ENCODE measurements at regions not wholly inside any gene's neighbourhood (a gene's known extent, or its start where the extent isn't known, plus 50 kb on each side); places are given as distances from the start of the nearest gene placed in this dataset.

DNA sequence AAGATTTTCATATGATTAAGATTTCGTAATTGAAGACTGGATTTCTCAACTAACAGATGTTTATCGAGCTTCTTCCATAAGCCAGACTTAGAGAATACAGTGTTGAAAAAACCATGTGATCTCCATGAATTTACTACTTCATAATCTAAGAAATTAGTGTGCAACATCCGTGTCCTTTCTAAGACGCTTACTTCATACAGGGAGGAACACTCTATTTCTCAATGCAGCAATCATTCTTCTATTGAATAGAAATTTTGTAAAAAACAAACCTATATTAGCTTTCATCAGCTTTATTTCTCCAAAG lies 946.3 kb downstream of the KCNJ2 start:
- Histone ChIP-seq H2AFZ (ENCODE audit: low read depth, low read length) (no peak overlapping the region), H3K27me3 (ENCODE audit: control insufficient read depth in 2 of 2, insufficient read depth in 2 of 2, low read length in 2 of 2) (no peaks in the 10 kb centered on the region), H3K9me3 (replicated peaks; ENCODE audit: control insufficient read depth, insufficient read depth, low read length) (peaks cover 2% of the 10 kb centered on the region), H3K9me1 (replicated peaks; ENCODE audit: control insufficient read depth, extremely low read depth, insufficient read depth, low read length) (no peaks in the 10 kb centered on the region), H3K79me2 (ENCODE audit: control insufficient read depth, insufficient read depth, low read length) (no peaks in the 10 kb centered on the region), H3K36me3 (ENCODE audit: control insufficient read depth in 2 of 2, extremely low read depth in 1 of 2, insufficient read depth in 2 of 2, low read length in 2 of 2) (no peaks in the 10 kb centered on the region), H3K27ac (ENCODE audit: insufficient read depth, low read depth, low read length) (no peak overlapping the region), H3K4me3 (replicated peaks in 1 of 3; ENCODE audit: insufficient read depth in 1 of 3, low read depth in 1 of 3, low read length in 3 of 3) (no peak overlapping the region), H4K20me1 (replicated peaks; ENCODE audit: control insufficient read depth, extremely low read depth, insufficient read depth, low read length) (no peaks in the 10 kb centered on the region), H3K4me2 (ENCODE audit: insufficient read depth, low read length) (no peak overlapping the region), H3K9ac (replicated peaks; ENCODE audit: extremely low read depth, insufficient read depth, low read length) (no peak overlapping the region), H3K4me1 (ENCODE audit: control insufficient read depth, extremely low read depth, insufficient read depth, low read length) (no peaks in the 10 kb centered on the region)
- dilution Hi-C loops (cut with MboI; ENCODE audit: extremely low pct_ligation_motif_present, low sequenced_read_pairs): no loop called here
- ChIA-PET CTCF (interaction anchor here (0.5 kb wide), 1 partner anchor 597 kb away, joined by 4 read pairs; no protein-coding TSS in a partner anchor), POLR2A (no interaction called here)
- intact Hi-C loops (cut with micrococcal nuclease): no loop called here
- FAIRE-seq: no peak
- DNase-seq (ENCODE audit: low read depth, low spot score): no peak
- no peak for TF ChIP-seq POLR2AphosphoS5 (IDR thresholded peaks at IDR 0.05; ENCODE audit: insufficient read depth, low read depth, low read length)
- no peak for TF ChIP-seq MYC (IDR thresholded peaks at IDR 0.05; ENCODE audit: low read depth, low read length)
- no peak for TF ChIP-seq GATA2 (IDR thresholded peaks at IDR 0.05; ENCODE audit: insufficient read depth, insufficient read length, low read depth, low read length)
- no peak for TF ChIP-seq EZH2 (IDR thresholded peaks at IDR 0.05; ENCODE audit: borderline replicate concordance, low read depth, low read length, severe bottlenecking)
- BruUV-seq (replicated peaks): no TSS peak

DNA sequence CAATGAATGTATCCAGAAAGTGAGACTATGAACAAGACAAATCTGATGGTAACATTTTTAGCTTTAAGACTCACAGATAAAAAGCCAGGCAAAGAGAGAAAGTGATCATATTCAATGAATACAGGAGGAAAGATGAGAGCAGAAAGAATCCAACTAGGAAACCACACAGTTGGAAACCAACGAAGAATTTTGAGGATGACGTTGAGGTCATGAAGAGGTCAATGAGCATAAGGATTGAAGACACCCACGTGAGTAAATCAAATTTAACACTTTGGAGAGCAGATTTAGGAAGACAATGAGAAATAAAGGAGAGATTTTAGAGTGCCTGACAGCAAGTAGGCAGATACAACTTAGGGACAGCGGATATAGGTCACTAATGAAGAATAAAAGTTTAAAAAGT lies 948.1 kb downstream of the KCNJ2 start:
- no peak overlapping the region for H3K9ac ChIP-seq (replicated peaks; ENCODE audit: extremely low read depth, insufficient read depth, low read length)
- CTCF ChIA-PET: no interaction called here
- no peaks in the 10 kb centered on the region for H3K79me2 ChIP-seq (ENCODE audit: control insufficient read depth, insufficient read depth, low read length)
- dilution Hi-C loops (cut with MboI; ENCODE audit: extremely low pct_ligation_motif_present, low sequenced_read_pairs): no loop called here
- no peak overlapping the region for H3K4me2 ChIP-seq (ENCODE audit: insufficient read depth, low read length)
- POLR2A ChIA-PET: no interaction called here
- TF ChIP-seq CTCF (IDR thresholded peaks at IDR 0.05; ENCODE audit: extremely low read depth in 1 of 2, insufficient read depth in 1 of 2, low read depth in 1 of 2, low read length in 2 of 2) (no peak), FOS (IDR thresholded peaks at IDR 0.05; ENCODE audit: borderline replicate concordance, insufficient read depth, low read length) (no peak), POLR2A (IDR thresholded peaks at IDR 0.05; ENCODE audit: low read depth, low read length) (no peak)
- no peak overlapping the region for H3K27ac ChIP-seq (ENCODE audit: insufficient read depth, low read depth, low read length)
- no peaks in the 10 kb centered on the region for H3K27me3 ChIP-seq (ENCODE audit: control insufficient read depth in 2 of 2, insufficient read depth in 2 of 2, low read length in 2 of 2)
- H4K20me1 ChIP-seq (replicated peaks; ENCODE audit: control insufficient read depth, extremely low read depth, insufficient read depth, low read length): no peaks in the 10 kb centered on the region
- DNase-seq (ENCODE audit: low read depth, low spot score) (no peak), FAIRE-seq (no peak)
- BruUV-seq (replicated peaks): no TSS peak
- H3K4me3 ChIP-seq (replicated peaks in 1 of 3; ENCODE audit: insufficient read depth in 1 of 3, low read depth in 1 of 3, low read length in 3 of 3): no peak overlapping the region
- H2AFZ ChIP-seq (ENCODE audit: low read depth, low read length): no peak overlapping the region
- intact Hi-C loops (cut with micrococcal nuclease): no loop called here
- no peaks in the 10 kb centered on the region for H3K9me1 ChIP-seq (replicated peaks; ENCODE audit: control insufficient read depth, extremely low read depth, insufficient read depth, low read length)
- H3K36me3 ChIP-seq (ENCODE audit: control insufficient read depth in 2 of 2, extremely low read depth in 1 of 2, insufficient read depth in 2 of 2, low read length in 2 of 2): no peaks in the 10 kb centered on the region
- no peaks in the 10 kb centered on the region for H3K4me1 ChIP-seq (ENCODE audit: control insufficient read depth, extremely low read depth, insufficient read depth, low read length)
- peaks cover 2% of the 10 kb centered on the region for H3K9me3 ChIP-seq (replicated peaks; ENCODE audit: control insufficient read depth, insufficient read depth, low read length)

Measured in endothelial cell of umbilical vein (primary cell).